ENCODE measurements at regions not wholly inside any gene's neighbourhood (a gene's known extent, or its start where the extent isn't known, plus 50 kb on each side); places are given as distances from the start of the nearest gene placed in this dataset.

DNA sequence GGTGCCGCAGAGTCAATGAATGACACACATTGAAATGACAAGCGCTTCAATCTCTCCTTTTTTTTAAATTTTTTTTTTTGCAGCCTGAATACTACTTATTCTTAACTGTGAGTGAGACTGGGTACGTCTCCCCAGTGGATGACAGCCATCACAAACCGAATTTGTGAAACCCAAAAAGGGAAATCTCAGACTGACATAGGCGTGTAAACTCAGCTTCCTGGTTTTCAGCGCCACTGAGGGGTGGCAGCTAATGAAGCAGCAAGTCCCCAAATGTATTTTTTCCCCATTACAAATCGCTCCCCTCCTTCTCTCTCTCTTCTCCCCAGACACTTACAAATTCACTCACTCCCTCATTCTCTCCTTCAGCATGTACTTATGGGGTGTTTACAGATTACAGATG is 196.0 kb downstream of the MAF start:
- H3K4me1 Mint-ChIP-seq: no peaks in the 10 kb centered on the region
- H3K27ac Mint-ChIP-seq: no peak overlapping the region
- no peak for DNase-seq
- H3K9me3 Mint-ChIP-seq: no peaks in the 10 kb centered on the region
- peaks cover 0 to 14% (median 0%) of the 10 kb centered on the region in 3 donors for H3K36me3 Mint-ChIP-seq
- H3K27me3 Mint-ChIP-seq (ENCODE audit: low read depth in 3 of 3): peaks cover 0 to 3% (median 2%) of the 10 kb centered on the region in 3 donors
- no peak overlapping the region for H3K4me3 Mint-ChIP-seq

DNA sequence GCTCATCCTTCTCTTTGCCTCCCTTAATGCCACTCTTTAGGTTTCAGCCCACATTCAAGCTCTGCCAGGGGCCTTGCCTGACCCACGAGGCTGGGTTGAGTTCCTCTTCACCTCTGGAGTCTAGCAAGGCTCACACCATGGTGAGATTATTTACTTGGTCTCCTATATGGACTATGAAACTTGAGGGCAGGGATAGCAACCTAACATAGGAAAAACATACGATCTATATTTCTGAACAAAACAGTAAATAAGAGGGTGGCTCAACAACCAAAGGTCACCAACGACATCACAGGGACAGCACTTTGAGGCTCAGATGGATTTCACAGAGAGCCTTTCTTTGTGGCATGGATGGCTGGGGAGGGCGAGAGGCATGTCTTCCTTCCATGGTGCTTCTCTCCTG is 197.0 kb downstream of the MAF start:
- no peak overlapping the region for H3K27ac Mint-ChIP-seq
- H3K36me3 Mint-ChIP-seq: peaks cover 0 to 14% (median 0%) of the 10 kb centered on the region in 3 donors
- H3K9me3 Mint-ChIP-seq: no peaks in the 10 kb centered on the region

DNA sequence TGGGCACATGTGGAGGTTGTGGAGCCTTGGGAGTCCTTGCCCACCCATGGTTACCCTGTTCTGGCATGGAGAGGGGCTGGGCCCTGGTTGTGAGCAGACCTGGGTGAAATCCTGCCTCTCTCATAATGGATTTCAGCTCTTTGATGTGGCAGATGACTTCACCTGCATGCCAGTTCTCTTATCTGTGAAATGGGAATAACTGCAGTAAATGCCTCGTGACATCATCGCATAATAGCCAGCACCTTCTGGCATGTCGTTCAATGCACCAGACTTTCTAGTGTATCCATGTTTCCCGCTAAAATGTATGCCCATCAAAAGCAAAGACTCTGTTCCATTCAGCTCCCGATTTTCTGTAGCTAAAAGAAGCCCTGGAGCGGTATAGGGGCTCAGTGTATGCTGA is 197.6 kb downstream of the MAF start:
- Mint-ChIP-seq H3K36me3 (peaks cover 0 to 14% (median 0%) of the 10 kb centered on the region in 3 donors), H3K9me3 (no peaks in the 10 kb centered on the region), H3K27ac (peak overlapping the region in 1 of 6 donors; percentile 20), H3K4me1 (no peaks in the 10 kb centered on the region), H3K4me3 (no peak overlapping the region), H3K27me3 (ENCODE audit: low read depth in 3 of 3) (peaks cover 0 to 3% (median 2%) of the 10 kb centered on the region in 3 donors)
- no peak for DNase-seq

More for the DNA sequence above, 197.0 kb downstream of the MAF start:
- H3K4me3 Mint-ChIP-seq: no peak overlapping the region
- H3K27me3 Mint-ChIP-seq (ENCODE audit: low read depth in 3 of 3): peaks cover 0 to 3% (median 2%) of the 10 kb centered on the region in 3 donors
- no peaks in the 10 kb centered on the region for H3K4me1 Mint-ChIP-seq
- DNase-seq: no peak

- H3K4me1 Mint-ChIP-seq: no peaks in the 10 kb centered on the region
- H3K4me3 Mint-ChIP-seq: no peak overlapping the region
- H3K27ac Mint-ChIP-seq: peak overlapping the region in 1 of 6 donors; percentile 20
These were observed 198.2 kb downstream of the MAF start for GRCh38 chr16:79402356-79402755.

DNA sequence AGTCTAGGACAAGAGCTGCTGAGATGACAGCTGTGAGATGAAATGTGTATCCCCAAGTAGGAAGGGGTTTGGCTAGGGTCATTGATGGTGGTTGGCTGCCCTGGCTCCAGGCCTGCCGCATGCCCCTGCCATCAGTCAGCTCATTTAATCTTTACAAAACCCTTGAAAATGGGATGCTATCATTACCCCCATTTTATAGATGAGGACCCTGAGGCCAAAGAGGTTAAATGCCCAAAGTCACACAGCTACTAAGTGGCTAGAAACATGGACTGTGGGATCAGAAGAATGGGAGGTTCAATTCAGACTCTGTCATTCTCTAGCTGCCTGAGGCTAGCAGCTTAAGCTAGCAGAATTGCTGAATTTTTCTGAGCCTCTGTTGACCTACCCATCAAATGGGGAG is 198.8 kb downstream of the MAF start:
- H3K4me3 Mint-ChIP-seq: no peak overlapping the region
- H3K27me3 Mint-ChIP-seq (ENCODE audit: low read depth in 3 of 3): peaks cover 0 to 3% (median 0%) of the 10 kb centered on the region in 3 donors
- no peak overlapping the region for H3K27ac Mint-ChIP-seq
- no peak for DNase-seq
- H3K4me1 Mint-ChIP-seq: no peaks in the 10 kb centered on the region
- no peaks in the 10 kb centered on the region for H3K9me3 Mint-ChIP-seq
- peaks cover 0 to 14% (median 0%) of the 10 kb centered on the region in 3 donors for H3K36me3 Mint-ChIP-seq

More at GRCh38 chr16:79402356-79402755, 198.2 kb downstream of the MAF start:
- Mint-ChIP-seq H3K27me3 (ENCODE audit: low read depth in 3 of 3) (peaks cover 0 to 3% (median 1%) of the 10 kb centered on the region in 3 donors), H3K9me3 (no peaks in the 10 kb centered on the region), H3K36me3 (peaks cover 0 to 14% (median 0%) of the 10 kb centered on the region in 3 donors)
- DNase-seq: no peak

DNA sequence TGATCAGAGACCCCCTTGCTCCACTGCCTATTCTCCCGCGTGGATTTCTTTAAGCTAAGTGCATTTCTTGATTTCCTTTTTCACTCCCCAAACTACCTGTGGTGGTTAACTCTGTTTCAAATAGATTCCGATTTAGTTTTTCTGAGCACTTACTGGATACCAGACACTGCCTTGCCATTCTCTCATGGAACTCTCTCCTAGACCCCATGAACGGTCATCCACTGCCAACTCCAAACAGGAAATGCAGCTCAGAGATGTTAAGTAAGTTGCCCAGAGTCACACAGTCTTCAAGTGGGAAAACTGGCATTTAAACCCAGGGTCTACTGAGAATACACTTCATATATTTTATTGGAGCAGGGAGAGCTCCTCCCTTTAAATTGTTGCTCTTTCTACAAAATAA is 199.4 kb downstream of the MAF start:
- DNase-seq: no peak
- Mint-ChIP-seq H3K27ac (no peak overlapping the region), H3K9me3 (no peaks in the 10 kb centered on the region), H3K4me1 (no peaks in the 10 kb centered on the region), H3K4me3 (no peak overlapping the region), H3K36me3 (peaks cover 0 to 14% (median 0%) of the 10 kb centered on the region in 3 donors), H3K27me3 (ENCODE audit: low read depth in 3 of 3) (peaks cover 0 to 3% (median 0%) of the 10 kb centered on the region in 3 donors)

- Mint-ChIP-seq H3K27me3 (ENCODE audit: low read depth in 3 of 3) (peaks cover 0 to 5% (median 1%) of the 10 kb centered on the region in 3 donors), H3K4me1 (no peaks in the 10 kb centered on the region), H3K27ac (no peak overlapping the region), H3K4me3 (no peak overlapping the region), H3K36me3 (peaks cover 0 to 10% (median 0%) of the 10 kb centered on the region in 3 donors), H3K9me3 (no peaks in the 10 kb centered on the region)
- no peak for DNase-seq
These were observed 199.9 kb downstream of the MAF start for GRCh38 chr16:79400462-79401149.

DNA sequence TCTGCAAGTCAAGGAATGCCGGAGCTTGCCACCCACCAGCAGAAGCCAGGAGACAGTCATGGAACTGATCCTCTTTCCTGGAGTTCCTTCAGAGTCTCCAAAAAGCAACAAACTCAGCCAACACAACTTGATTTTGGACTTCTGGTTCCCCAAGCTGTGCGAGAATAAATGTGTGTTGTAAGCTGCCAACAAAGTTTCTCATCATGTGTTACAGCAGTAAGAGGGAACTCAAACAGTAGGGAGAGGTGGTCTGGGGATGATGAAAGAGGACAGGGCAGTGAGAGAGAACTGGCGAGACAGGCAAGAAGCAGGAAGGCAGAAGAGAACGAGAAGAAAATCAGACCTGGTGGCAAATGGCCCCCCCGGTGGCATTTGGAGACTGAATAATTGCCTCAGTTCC is 204.9 kb downstream of the MAF start:
- Mint-ChIP-seq H3K4me3 (no peak overlapping the region), H3K9me3 (peaks cover 0 to 1% (median 0%) of the 10 kb centered on the region in 6 donors)

DNA sequence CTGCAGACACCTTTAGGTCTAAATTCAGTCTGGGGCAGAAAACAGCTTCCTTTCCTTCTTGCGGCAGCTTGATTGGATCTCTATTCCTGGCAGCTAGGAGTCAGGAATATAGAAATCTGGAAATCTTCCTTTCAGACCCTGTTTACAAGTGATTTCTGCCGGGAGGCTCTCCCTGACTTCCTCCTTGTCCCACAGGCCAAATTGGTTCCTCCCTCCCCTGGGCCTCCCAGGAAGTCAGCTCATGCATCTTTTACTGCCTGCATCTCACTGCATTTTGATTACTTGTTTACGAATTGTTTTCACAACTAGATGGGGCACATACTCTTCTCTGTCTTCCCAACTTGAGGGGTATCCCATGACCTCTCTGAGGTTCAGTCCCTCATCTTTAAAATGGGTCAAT is 206.3 kb downstream of the MAF start:
- Mint-ChIP-seq H3K36me3 (no peaks in the 10 kb centered on the region), H3K27me3 (ENCODE audit: low read depth in 3 of 3) (peaks cover 0 to 12% (median 7%) of the 10 kb centered on the region in 3 donors), H3K4me3 (no peak overlapping the region), H3K9me3 (peaks cover 0 to 1% (median 0%) of the 10 kb centered on the region in 6 donors), H3K27ac (peak overlapping the region in 2 of 6 donors; percentile 16 to 50), H3K4me1 (peaks cover 12 to 14% of the 10 kb centered on the region in 2 donors)
- DNase-seq: no peak

More for the DNA sequence above, 204.9 kb downstream of the MAF start:
- no peak for DNase-seq
- Mint-ChIP-seq H3K27ac (no peak overlapping the region), H3K36me3 (no peaks in the 10 kb centered on the region), H3K27me3 (ENCODE audit: low read depth in 3 of 3) (peaks cover 0 to 12% (median 4%) of the 10 kb centered on the region in 3 donors), H3K4me1 (peaks cover 10 to 11% of the 10 kb centered on the region in 2 donors)

- no peak overlapping the region for H3K4me3 Mint-ChIP-seq
- H3K27me3 Mint-ChIP-seq (ENCODE audit: low read depth in 3 of 3): peaks cover 0 to 9% (median 7%) of the 10 kb centered on the region in 3 donors
- H3K27ac Mint-ChIP-seq: peak overlapping the region in 2 of 6 donors; percentile 16 to 42
- DNase-seq: no peak
- peaks cover 12 to 14% of the 10 kb centered on the region in 2 donors for H3K4me1 Mint-ChIP-seq
- peaks cover 0 to 1% (median 0%) of the 10 kb centered on the region in 6 donors for H3K9me3 Mint-ChIP-seq
- H3K36me3 Mint-ChIP-seq: no peaks in the 10 kb centered on the region
These were observed 207.0 kb downstream of the MAF start for GRCh38 chr16:79393564-79393963.

GRCh38 chr16:79393127-79393526 is 207.4 kb downstream of the MAF start:
- no peak overlapping the region for H3K27ac Mint-ChIP-seq
- no peak for DNase-seq
- no peaks in the 10 kb centered on the region for H3K36me3 Mint-ChIP-seq
- H3K9me3 Mint-ChIP-seq: peaks cover 0 to 1% (median 0%) of the 10 kb centered on the region in 6 donors
- no peak overlapping the region for H3K4me3 Mint-ChIP-seq
- peaks cover 0 to 8% (median 7%) of the 10 kb centered on the region in 3 donors for H3K27me3 Mint-ChIP-seq (ENCODE audit: low read depth in 3 of 3)
- H3K4me1 Mint-ChIP-seq: peaks cover 12 to 14% of the 10 kb centered on the region in 2 donors

DNA sequence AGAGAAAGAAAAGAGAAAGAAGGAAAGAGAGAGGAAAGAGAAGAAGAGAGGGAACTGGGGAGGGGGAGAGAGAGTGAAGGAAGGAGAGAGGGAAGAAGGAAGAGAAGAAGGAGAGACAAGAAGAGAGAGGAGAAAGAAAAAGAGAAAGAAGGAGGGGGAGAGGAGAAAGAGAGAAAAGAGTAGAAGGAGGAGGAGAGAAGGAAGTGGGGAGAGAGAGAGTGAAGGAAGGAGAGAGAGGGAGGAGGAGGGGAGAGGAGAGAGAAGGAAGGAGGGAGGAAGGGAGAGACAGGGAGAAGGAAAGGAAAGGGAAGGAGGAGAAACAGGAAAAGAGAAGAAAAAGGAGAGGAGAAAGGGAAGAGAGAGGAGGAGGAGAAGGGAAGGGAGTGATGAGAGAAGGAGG is 208.5 kb downstream of the MAF start:
- H3K4me1 Mint-ChIP-seq: peaks cover 12 to 14% of the 10 kb centered on the region in 2 donors
- no peak overlapping the region for H3K4me3 Mint-ChIP-seq
- H3K27me3 Mint-ChIP-seq (ENCODE audit: low read depth in 3 of 3): peaks cover 0 to 8% (median 7%) of the 10 kb centered on the region in 3 donors
- peak overlapping the region in 1 of 6 donors; percentile 18 for H3K27ac Mint-ChIP-seq
- H3K36me3 Mint-ChIP-seq: no peaks in the 10 kb centered on the region
- H3K9me3 Mint-ChIP-seq: peaks cover 0 to 1% (median 0%) of the 10 kb centered on the region in 6 donors
- no peak for DNase-seq

- Mint-ChIP-seq H3K4me1 (peaks cover 12 to 14% of the 10 kb centered on the region in 2 donors), H3K4me3 (peak overlapping the region in 2 of 5 donors; percentile 7 to 46), H3K27me3 (ENCODE audit: low read depth in 3 of 3) (peaks cover 0 to 8% (median 7%) of the 10 kb centered on the region in 3 donors), H3K36me3 (no peaks in the 10 kb centered on the region), H3K9me3 (peaks cover 0 to 1% (median 0%) of the 10 kb centered on the region in 6 donors), H3K27ac (peak overlapping the region in 4 of 6 donors; percentile 33 to 67 (median 52))
- DNase-seq: no peak
These were observed 209.1 kb downstream of the MAF start for GRCh38 chr16:79391395-79391794.

DNA sequence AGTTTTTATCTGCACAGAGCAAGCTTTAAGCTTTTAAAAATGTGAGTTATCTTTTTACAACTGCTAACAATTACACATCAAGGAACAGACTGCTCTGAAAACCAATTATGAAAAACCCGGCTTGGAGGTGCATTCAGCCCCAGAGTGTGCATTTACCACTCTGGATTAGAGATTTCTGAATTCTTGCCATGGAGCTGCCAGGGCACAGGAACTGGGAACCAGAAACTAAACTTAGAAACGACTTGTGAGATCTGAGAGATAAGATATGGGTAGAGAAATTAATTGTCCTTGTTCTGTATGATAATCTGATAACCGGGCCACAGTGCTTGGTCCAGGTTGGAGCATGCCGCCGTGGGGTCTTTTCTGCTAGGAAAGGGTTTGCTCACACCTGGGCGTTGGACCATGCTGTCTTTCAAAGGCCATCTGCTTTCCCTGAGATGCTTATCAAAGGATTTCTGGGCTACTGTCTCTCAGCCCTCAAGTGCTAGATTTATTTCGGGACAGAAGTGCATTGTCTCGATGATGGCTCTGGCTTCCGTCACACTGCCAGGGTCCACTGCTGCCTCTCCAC is 210.0 kb downstream of the MAF start:
- peaks cover 0 to 7% (median 6%) of the 10 kb centered on the region in 3 donors for H3K27me3 Mint-ChIP-seq (ENCODE audit: low read depth in 3 of 3)
- no peaks in the 10 kb centered on the region for H3K36me3 Mint-ChIP-seq
- peaks cover 12 to 14% of the 10 kb centered on the region in 2 donors for H3K4me1 Mint-ChIP-seq
- no peak overlapping the region for H3K4me3 Mint-ChIP-seq
- no peak for DNase-seq
- peak overlapping the region in 1 of 6 donors; percentile 23 for H3K27ac Mint-ChIP-seq
- peaks cover 0 to 1% (median 0%) of the 10 kb centered on the region in 6 donors for H3K9me3 Mint-ChIP-seq

Data from immature natural killer cell (primary cell).